HG03432 (cell line): ENCODE measurements at regions not wholly inside any gene's neighbourhood (a gene's known extent, or its start where the extent isn't known, plus 50 kb on each side); places are given as distances from the start of the nearest gene placed in this dataset.
"Not testable (repeated sequence)": the region's sequence is repeated elsewhere in the genome, so short reads cannot be mapped to it uniquely, and the experiment has no call there.

Experiments
- ATAC-seq: cut with Tn5 transposase; IDR thresholded peaks from one replicate; pipeline ENCODE4 v1.9.1; 2021; ENCODE audit warnings: mild to moderate bottlenecking, moderate library complexity; ENCODE audit not compliant: unreplicated experiment

DNA sequence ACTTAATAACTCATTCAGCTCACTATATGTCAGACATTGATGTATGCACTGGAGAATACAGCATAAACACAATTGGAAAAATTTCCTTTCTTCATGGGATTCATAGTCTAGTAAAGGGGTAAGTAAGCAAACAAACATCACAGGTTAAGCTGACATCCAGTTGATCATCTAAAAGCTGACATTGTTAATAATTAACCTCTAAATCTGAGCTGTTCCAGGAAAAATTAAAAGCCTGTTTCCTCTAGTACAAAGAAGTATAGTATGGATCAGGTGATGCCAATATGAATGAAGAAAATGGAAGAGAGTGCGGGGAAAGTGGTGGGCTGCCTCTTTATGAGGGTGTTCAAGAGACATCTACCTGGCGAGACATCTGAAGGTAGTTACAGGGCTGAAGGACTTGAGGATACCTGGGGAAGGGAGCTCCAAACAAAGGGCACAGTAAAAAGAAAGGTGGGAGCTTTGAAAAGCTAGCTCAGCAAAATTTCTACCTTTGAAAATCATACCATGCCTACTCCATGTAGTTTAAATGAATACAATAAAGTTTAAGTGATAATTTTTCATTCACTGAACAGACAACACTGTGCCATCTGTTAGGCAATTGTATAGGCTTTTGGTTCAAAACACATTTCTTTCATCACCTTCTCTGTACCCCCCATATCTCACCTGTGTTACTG is 619.3 kb downstream of the TRIB2 start:
- ATAC-seq = no peak

DNA sequence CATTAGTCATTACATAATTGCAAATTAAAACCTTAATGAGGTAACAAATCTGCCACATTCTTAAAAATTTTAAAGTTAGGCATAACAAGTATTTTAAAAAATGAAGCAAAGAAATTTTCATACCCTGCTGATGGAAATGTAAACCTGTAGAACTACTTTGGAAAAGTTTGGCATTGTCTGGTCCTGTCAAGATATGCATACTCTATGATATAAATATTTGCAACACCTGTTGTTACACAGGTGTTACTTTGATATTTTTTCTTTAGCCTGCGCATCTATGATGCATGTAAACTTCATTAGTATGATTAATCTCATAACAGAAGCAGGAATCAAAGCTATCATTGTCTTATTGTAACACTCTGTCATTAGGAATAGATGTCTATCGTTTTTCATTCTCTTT is 634.3 kb downstream of the TRIB2 start:
- no peak for ATAC-seq

DNA sequence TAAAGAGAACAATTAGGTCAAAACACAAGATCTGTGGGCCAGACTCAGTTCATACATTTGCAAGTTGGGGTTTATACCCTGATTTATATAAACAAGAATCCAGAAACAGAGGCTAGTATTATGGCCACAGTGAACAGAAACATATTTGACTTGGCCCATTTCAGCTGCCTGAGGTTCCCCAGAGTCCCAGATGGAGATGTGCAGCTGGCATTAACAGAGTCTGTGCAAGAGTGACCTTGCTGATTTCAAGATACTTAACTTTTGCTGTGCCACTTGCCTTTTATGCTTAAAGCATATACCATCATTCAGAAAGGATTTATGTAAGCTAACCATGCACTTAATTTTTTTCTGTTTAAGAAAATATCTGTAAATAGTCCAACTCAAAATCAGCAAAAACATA is 636.3 kb downstream of the TRIB2 start:
- no peak for ATAC-seq

DNA sequence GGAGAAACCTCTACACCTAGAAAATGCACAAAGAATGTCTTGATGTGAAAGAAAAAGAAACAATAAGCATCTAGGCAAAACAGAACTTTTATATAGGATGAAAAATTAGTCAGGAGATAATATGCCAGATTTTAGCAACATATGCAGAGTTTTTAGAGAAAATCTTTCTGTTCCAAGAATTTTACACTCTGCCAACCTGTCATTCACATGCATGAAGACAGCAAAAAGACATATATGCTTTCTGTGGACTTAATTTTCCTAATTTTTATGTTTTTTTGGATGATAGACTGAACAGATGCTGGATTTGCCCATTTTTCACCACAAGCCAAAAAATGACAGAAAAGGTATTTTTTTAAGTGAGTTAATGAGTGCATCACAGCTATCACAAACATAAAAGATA is 637.3 kb downstream of the TRIB2 start:
- no peak for ATAC-seq

DNA sequence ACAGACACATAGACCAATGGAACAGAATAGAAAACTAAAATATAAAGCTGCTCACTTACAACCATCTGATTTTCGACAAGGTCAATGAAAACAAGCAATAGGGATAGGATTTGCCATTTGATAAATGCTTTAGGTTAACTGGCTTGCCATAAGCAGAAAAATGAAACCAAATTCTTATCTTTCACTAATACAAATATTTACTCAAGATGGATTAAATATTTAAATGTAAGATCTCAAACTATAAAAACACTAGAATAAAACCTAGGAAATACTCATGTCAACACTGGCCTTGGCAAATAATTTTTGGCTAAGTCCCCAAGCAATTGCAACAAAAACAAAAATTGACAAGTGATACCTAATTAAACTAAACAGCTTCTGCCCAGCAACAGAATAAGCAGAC is 665.2 kb downstream of the TRIB2 start:
- ATAC-seq = not testable (repeated sequence)

DNA sequence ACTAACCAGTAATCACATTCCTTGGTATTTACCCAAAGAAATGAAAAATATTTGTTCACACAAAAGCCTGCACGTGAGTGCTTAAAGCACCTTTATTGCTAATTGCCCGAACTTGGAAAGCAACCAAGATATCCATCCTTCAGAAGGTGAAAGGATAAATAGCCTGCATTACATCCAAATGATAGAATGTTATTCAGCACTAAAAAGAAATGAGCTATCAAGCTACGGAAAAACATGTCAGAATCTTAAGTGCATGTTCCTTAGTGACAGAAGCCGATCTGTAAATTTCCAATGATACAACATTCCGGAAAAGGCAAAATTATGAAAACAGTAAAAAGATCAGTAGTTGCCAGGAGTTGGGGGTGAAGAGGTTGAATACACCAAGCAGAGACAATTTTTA is 672.4 kb downstream of the TRIB2 start:
- not testable (repeated sequence) for ATAC-seq

DNA sequence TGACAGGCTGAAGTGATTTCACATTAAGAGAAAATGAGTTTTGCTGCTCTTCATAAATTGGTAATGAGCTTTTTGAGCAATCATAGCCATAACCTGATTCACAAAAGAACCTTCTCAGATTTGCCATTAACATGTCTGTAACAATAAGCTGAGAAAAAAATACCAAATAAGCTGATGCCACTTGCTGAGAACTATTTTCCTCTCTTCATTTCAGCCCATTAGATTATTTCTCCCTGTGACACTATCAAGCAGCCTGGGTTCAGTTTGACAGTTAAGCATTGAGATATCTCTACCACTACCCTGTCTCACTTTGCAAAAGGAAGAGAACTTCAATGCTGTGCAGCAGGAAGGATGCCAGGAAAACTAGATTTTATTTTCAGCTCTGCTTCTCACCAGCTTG is 673.9 kb downstream of the TRIB2 start:
- ATAC-seq = no peak

DNA sequence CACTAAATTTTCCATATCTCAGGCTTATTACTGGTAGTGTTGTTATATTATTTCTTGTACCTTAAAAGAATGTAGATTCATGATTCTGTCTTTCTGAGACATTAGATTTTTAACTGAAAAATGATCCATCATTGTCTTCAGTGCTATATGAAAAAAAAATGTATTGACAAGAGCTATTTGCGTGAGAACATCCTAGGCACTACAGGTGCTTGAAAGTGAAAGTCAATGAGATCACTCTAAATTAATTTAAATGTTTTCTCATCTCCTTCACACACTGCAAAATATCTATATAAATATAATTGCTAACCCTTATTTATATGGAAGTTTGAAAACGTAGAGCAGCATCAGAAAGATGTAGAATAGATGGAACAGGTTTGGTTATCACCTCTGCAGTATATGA is 684.6 kb downstream of the TRIB2 start:
- ATAC-seq = no peak

DNA sequence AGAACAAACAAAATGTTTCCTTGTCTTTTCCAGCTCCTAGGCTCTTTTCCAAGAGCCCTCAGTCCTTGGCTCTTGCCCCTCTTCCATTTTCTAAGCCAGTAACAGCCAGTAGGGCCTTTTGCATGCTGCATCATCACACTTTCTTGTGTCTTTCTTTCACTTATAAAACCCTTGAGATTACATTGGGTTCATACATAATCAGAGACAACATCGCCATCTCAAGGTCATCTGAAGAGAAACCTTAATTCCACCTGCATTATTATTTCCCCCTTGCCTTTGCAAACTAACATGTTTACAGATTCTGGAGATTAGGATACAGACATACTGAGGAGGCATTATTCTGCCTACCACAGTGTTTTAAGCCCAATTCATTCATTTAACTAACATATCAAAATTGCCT is 697.3 kb downstream of the TRIB2 start:
- no peak for ATAC-seq

DNA sequence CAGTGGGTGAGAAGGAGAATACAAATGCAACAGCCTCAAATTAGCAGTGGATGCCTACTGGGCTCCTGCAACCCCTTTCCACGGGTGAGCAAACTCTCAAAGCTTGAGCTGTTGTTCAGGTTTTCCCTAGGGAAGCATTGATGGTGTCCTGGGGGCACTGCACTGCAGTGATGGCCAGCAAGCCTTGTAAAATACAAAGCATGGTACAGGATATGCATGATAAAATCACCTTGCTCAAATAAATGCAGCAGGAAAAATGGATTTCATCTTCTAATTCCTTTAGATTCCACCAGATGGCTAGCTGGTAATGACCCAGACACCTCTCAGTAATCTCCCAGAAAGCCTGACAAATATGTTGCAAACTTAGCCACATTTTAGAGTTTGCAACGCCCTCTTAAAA is 698.2 kb downstream of the TRIB2 start:
- ATAC-seq = no peak

DNA sequence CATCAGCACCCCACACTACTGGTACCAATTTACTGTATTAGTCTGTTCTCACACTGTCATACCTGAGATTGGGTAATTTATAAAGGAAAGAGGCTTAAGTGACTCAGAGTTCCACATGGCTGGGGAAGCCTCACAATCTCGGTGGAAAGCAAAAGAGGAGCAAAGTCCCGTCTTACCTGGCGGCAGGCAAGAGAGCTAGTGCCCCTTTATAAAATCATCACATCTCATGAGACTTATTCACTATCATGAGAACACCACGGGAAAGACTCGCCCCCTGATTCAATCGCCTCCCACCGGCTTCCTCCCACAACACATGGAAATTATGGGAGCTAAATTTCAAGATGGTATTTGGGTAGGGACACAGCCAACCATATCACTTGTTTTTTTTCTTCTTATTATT is 717.2 kb downstream of the TRIB2 start:
- ATAC-seq = no peak

DNA sequence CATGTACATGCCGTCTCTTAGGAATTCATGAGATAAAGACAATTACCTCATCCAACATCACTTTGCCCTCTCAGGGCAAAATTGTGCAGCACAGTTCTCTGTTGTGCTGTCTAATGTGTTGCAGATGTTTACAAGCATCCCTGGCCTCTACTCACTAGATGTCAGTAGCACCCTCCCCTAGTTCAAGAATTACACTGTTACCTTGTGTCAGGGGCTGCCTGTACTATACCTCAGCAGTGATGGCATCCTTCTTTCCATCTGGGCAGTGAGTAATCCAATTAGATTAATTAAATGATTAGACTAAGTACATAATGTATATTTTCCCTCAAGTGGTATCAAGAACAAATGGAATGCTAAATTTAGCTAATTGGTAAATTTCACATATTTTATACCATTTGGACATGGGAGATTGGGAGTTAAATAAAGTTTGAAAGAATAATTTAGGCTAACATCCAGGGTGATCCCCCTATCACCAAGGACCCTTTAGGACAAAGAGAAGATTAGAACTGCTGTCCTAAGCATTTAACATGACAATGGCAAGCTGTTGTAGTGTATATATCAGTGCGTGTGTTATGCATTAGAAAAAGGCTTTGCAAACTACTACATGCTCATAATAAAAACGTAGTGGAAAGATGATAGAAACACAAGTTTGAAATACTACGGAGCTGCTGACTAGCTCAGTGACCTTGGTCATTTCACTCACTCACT is 727.0 kb downstream of the TRIB2 start:
- ATAC-seq = peak; percentile 85

DNA sequence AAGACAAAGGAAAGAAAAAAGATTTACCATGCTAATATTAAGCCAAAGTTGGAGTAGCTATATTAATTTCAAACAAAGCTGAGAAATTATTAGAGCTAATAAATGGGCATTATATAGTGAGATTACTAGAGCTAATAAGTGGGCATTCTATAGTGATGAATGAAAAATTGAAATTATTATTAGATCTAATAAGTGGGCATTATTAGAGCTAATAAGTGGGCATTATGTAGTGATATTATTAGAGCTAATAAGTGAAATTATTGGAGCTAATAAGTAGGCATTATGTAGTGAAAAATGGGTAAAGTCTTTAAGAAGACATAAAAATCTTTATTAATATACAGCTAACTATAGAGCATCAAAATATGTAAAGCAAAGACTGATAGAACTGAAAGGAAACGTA is 745.7 kb downstream of the TRIB2 start:
- ATAC-seq = no peak

DNA sequence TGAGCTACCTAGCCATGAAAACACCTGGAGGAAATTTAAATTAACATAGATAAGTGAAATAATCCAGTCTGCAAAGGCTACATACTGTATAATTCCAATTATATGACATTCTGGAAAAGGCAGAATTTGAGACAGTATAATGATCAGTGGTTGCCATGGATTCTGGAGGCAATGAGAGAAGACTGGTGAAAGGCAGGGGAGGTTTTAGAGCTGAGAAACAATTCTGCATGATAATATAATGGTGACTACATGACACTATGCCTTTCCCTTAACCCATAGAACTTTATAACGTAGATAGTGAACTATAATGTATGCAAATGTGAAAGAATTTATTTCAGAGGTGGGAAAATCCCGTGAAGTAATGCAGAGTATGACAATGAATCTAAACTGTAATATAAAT is 749.3 kb downstream of the TRIB2 start:
- no peak for ATAC-seq

DNA sequence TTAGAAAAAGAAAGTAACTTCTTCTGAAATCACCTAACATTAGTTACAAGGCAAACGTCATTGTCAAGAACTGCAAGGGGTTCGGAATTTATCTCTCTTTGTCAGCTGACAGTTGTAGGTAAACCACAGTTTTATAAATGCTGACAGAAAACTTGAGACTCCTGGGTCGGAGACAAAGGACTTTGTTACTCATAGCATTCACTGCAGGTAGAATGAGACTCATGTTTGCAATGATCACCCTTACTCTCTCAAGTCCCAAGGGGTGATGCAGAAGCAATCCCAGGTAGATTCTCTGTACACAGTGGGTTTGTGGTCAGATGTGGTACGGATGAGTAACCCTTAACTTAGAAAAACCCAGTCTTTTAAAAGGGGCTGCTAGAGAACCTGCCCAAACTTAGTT is 757.8 kb downstream of the TRIB2 start:
- ATAC-seq = peak; percentile 81

DNA sequence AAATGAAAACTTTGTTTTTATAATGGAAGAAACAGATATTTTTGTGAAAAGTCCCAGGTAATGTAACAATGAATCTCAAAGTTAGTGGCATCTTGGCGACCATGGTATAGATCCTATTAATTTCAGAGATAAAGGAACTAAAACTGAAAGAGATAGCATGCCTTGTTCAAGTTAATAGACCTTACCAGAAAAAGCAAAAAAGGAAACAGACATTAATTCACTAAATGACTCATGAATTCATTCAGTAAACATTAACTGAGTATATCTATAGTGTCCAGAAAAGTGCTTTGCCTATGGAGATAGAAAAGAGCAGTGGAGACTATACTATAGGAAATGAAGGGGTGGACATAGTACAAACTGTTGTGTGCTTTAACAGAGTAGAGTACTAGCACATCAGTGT is 763.3 kb downstream of the TRIB2 start:
- peak; percentile 83 for ATAC-seq

DNA sequence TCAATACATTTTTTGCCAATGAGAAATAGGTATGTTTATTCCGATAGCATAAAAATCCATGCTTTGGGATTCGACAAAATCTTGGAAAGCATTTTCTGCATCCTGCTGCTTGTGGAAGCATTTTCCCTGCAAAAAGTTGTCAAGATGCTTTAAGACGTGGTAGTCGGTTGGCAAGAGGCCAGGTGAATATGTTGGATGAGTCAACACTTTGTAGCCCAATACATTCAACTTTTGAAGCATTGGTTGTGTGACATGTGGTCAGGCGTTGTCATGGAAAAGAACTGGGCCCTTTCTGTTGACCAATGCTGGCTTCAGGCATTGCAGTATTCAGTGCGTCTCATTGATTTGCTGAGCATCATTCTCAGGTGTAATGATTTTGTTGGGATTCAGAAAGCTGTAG is 764.5 kb downstream of the TRIB2 start:
- ATAC-seq = no peak

DNA sequence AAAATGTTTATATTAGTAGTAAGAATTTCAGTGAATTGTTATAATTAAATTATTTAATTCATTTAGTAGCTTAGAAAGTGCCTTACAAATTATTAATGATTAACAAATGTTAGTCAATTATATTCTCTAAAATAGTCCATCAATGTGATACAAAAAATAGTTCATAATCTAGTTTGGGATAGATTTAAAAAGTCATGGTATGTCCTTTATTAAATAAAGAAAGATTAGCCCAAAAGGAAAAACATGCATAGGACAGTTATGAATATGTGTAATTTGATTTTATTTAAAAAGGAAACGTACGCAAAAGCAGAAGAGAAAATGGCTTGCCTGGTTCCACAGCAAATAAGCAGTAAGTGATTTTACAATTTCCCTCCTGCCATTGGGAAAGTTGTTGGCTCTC is 768.5 kb downstream of the TRIB2 start:
- no peak for ATAC-seq

DNA sequence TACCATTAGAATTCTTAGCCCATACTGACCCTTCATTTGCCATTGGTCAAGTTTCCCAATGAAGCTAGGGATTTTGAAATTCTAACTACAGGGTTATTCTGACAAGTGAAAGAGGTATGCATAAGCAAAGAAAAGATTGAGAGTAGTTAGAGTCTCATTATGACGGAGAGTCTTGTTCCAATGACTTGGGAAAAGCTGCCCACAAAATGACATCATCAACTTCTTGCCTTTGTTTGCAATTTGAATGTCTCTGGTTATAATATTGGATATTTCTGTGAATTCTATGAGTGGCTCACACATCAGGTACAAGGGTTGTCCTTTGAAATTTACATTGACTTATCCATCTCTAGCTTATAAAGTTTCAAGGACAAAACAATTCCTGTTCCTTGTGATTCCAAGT is 772.2 kb downstream of the TRIB2 start:
- no peak for ATAC-seq

DNA sequence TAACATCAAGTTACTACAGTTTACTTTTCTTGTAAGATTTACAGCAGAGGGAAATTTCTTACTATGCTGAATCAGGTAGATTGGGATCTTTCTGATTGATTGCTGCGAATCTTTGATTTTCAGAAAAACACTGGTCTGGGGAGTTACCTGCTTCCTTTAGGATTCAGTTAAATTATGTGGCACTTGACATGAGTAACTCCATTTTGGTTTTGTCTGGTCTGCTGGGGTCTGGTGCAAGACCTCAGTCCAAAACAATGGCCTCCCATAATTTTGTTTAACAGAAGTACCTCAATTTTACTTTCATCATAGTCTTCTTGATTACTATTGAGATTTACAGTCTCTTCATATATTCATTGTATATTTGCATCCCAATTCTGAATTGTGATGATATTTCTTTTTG is 775.5 kb downstream of the TRIB2 start:
- ATAC-seq = no peak

DNA sequence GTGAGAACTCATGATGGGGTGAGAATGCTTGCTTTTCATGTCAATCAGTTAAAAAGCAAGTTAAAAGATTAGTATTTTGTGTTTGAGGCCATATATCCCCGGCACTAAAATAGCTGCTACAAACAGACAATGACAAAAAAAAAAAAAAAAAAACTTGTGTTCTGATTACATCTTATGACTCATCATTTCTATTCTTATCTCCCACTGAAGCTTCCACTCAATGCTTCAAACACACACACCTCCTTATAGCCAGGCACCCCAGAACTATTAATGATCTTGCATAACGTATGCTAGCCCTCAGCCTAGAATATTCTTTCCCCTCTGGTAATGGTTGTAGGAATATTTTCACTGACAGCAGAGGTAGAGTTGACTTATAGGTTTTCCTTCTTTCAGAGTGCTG is 778.3 kb downstream of the TRIB2 start:
- peak; percentile 72 for ATAC-seq

DNA sequence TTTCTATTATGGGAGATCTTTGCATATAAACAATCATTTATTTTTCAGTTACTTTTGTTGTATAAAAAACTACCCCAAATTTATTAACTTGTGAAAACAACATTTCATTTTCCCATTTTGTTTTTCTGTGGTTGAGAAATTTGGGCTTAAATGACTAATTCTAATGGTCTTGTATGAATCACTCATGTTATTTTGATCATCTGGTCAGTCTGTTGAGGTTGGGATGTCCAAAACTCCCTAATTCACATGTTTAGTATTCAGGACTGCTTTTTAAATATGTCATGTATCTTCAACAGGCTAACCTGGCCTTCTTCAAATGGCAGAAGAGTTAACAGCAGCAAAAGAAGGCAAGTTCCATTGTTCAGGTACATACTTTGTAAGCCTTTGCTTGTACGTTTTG is 788.1 kb downstream of the TRIB2 start:
- ATAC-seq = peak; percentile 83

DNA sequence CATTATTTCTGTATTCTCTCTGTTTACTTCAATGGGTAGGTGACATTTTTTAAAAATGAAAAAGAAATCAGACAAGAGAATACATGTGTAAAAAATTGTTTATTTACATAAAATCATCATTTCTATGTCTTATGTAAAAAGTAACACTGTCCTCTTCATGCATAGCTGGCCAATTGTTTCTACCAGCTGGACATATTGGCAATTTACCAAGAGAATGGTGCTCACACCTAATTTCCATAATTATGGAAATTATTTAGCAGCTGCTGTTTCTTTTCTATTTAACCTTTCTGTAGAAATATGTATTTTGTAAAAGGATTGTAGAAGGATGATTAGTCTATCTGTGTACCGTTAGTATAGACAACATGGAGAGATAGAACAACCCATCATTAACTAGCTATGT is 791.9 kb downstream of the TRIB2 start:
- no peak for ATAC-seq
